ENCODE measurements at regions not wholly inside any gene's neighbourhood (a gene's known extent, or its start where the extent isn't known, plus 50 kb on each side); places are given as distances from the start of the nearest gene placed in this dataset.

- in situ Hi-C loops (cut with MboI; ENCODE audit: low pct_ligation_motif_present in 1 of 4, low pct_unique_long_range_greater_than_20kb in 1 of 4, low sequenced_read_pairs in 3 of 4) = no loop called here
- no peaks in the 10 kb centered on the region for H3K9me3 ChIP-seq
- H3K27ac ChIP-seq = no peak overlapping the region
- no peak for DNase-seq
- no peaks in the 10 kb centered on the region for H3K27me3 ChIP-seq
- no peak overlapping the region for H3K4me3 ChIP-seq
- TF ChIP-seq POLR2AphosphoS5 (IDR thresholded peaks at IDR 0.05) (no peak), CTCF (IDR thresholded peaks at IDR 0.05) (no peak), EP300 (IDR thresholded peaks at IDR 0.05; ENCODE audit: low read depth) (no peak), POLR2A (IDR thresholded peaks at IDR 0.05) (no peak)
- no peaks in the 10 kb centered on the region for H3K4me1 ChIP-seq
- 52 to 73% methylated on average over 2 to 3 of the region's 3 CpGs for WGBS, 2 donors (ENCODE audit: low coverage in 1 of 2)
- intact Hi-C loops (cut with DNase I; ENCODE audit: low total_unique reads) = no loop called here
- no peaks in the 10 kb centered on the region for H3K36me3 ChIP-seq
These were observed 108.8 kb upstream of the ENPEP start for GRCh38 chr4:110367156-110367555.

- H3K27me3 ChIP-seq = no peaks in the 10 kb centered on the region
- no peak overlapping the region for H3K4me3 ChIP-seq
- no peak for DNase-seq
- intact Hi-C loops (cut with DNase I; ENCODE audit: low total_unique reads) (no loop called here), in situ Hi-C loops (cut with MboI; ENCODE audit: low pct_ligation_motif_present in 1 of 4, low pct_unique_long_range_greater_than_20kb in 1 of 4, low sequenced_read_pairs in 3 of 4) (no loop called here)
- 54 to 85% methylated on average over 1 of the region's 1 CpG for WGBS, 2 donors (ENCODE audit: low coverage in 1 of 2)
- no peaks in the 10 kb centered on the region for H3K36me3 ChIP-seq
- H3K4me1 ChIP-seq = no peaks in the 10 kb centered on the region
- H3K9me3 ChIP-seq = no peaks in the 10 kb centered on the region
- TF ChIP-seq POLR2A (IDR thresholded peaks at IDR 0.05) (no peak), EP300 (IDR thresholded peaks at IDR 0.05; ENCODE audit: low read depth) (no peak), CTCF (IDR thresholded peaks at IDR 0.05) (no peak), POLR2AphosphoS5 (IDR thresholded peaks at IDR 0.05) (no peak)
- H3K27ac ChIP-seq = no peak overlapping the region
These were observed 110.2 kb upstream of the ENPEP start for GRCh38 chr4:110365761-110366160.

GRCh38 chr4:110364911-110365520 is 110.9 kb upstream of the ENPEP start:
- Histone ChIP-seq H3K27me3 (no peaks in the 10 kb centered on the region), H3K27ac (no peak overlapping the region), H3K4me1 (no peaks in the 10 kb centered on the region), H3K36me3 (no peaks in the 10 kb centered on the region), H3K9me3 (no peaks in the 10 kb centered on the region), H3K4me3 (no peak overlapping the region)
- TF ChIP-seq POLR2AphosphoS5 (IDR thresholded peaks at IDR 0.05) (no peak), EP300 (IDR thresholded peaks at IDR 0.05; ENCODE audit: low read depth) (no peak), POLR2A (IDR thresholded peaks at IDR 0.05) (no peak), CTCF (IDR thresholded peaks at IDR 0.05) (no peak)
- in situ Hi-C loops (cut with MboI; ENCODE audit: low pct_ligation_motif_present in 1 of 4, low pct_unique_long_range_greater_than_20kb in 1 of 4, low sequenced_read_pairs in 3 of 4) = no loop called here
- DNase-seq = no peak
- intact Hi-C loops (cut with DNase I; ENCODE audit: low total_unique reads) = no loop called here
- WGBS, 2 donors (ENCODE audit: low coverage in 1 of 2) = 59 to 72% methylated on average over 2 to 3 of the region's 3 CpGs

- TF ChIP-seq POLR2AphosphoS5 (IDR thresholded peaks at IDR 0.05) (no peak), CTCF (IDR thresholded peaks at IDR 0.05) (no peak), EP300 (IDR thresholded peaks at IDR 0.05; ENCODE audit: low read depth) (no peak), POLR2A (IDR thresholded peaks at IDR 0.05) (no peak)
- in situ Hi-C loops (cut with MboI; ENCODE audit: low pct_ligation_motif_present in 1 of 4, low pct_unique_long_range_greater_than_20kb in 1 of 4, low sequenced_read_pairs in 3 of 4) = no loop called here
- 45 to 47% methylated on average over 2 of the region's 2 CpGs for WGBS, 2 donors (ENCODE audit: low coverage in 1 of 2)
- DNase-seq = no peak
- H3K4me1 ChIP-seq = no peaks in the 10 kb centered on the region
- H3K27me3 ChIP-seq = no peaks in the 10 kb centered on the region
- intact Hi-C loops (cut with DNase I; ENCODE audit: low total_unique reads) = no loop called here
- no peaks in the 10 kb centered on the region for H3K9me3 ChIP-seq
- no peaks in the 10 kb centered on the region for H3K36me3 ChIP-seq
- no peak overlapping the region for H3K27ac ChIP-seq
- H3K4me3 ChIP-seq = no peak overlapping the region
These were observed 114.0 kb upstream of the ENPEP start for GRCh38 chr4:110361921-110362320.

Data from transverse colon (tissue), 4 donors.